AG04450 (cell line): ENCODE measurements at regions not wholly inside any gene's neighbourhood (a gene's known extent, or its start where the extent isn't known, plus 50 kb on each side); places are given as distances from the start of the nearest gene placed in this dataset.

Experiments used
- CTCF ChIA-PET: fragments of 300-600, 350-600 bp; formaldehyde crosslinking; extraction: SDS; loops from one replicate; lab custom pipeline; 2022; ENCODE audit warnings: antibody characterized with exemption, inconsistent platforms; lab: Charles Lee
- POLR2A ChIA-PET: fragments of 350-600 bp; formaldehyde crosslinking; extraction: SDS; loops from one replicate; lab custom pipeline; 2021; ENCODE audit warnings: antibody characterized with exemption, inconsistent platforms; lab: Yijun Ruan, JAX
- DNase-seq: peaks from one replicate; pipeline ENCODE4 v3.0.0-alpha.2; 2011; ENCODE audit warnings: low read depth, low spot score
- H3K27ac ChIP-seq: one replicate; pipeline ENCODE4 v1.5.1; 2012; ENCODE audit warnings: low read depth, low read length, control low read depth
- H3K27me3 ChIP-seq: one replicate; pipeline ENCODE4 v1.6.0; 2012; ENCODE audit warnings: low read length; ENCODE audit not compliant: control insufficient read depth, insufficient read depth
- H3K4me3 ChIP-seq: 2 replicates; pipeline ENCODE4 v1.5.1; 2011; ENCODE audit warnings: mild to moderate bottlenecking, low read depth, low read length, control low read depth
- H3K9me3 ChIP-seq: 2 replicates; pipeline ENCODE4 v1.5.1; 2012; ENCODE audit warnings: low read length; ENCODE audit not compliant: control insufficient read depth, insufficient read depth
- TF ChIP-seq, protein P1 (sequence below): IDR thresholded peaks from 2 replicates; pipeline ENCODE4 v1.5.1; 2011; ENCODE audit warnings: low read depth, low read length, control low read depth, inconsistent platforms

DNA sequence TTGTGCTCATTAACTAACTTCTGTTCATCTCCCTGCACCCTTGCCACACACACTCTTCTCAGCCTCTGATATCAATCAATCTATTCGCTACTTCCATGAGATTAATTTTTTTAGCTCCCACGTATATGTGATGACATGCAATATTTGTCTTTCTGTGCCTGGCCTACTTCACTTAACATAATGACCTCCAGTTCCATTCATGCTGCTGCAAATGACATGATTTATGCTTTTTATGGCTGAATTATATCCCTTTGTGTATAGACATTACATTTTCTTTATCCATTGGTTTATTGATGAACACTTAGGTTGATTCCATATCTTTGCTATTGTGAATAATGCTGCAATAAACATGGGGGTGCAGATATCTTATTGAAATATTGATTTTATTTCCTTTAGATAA, 50.8 kb upstream of the SPTLC3 start:
- no peak overlapping the region for H3K27ac ChIP-seq
- no peak for DNase-seq
- H3K27me3 ChIP-seq, result no peaks in the 10 kb centered on the region
- no peaks in the 10 kb centered on the region for H3K9me3 ChIP-seq
- ChIA-PET CTCF (interaction anchor here (1.0 to 1.7 kb wide), 2 partner anchors 10 to 33 kb away, joined by 4 to 7 read pairs; no protein-coding TSS in a partner anchor), POLR2A (no interaction called here)
- TF ChIP-seq, protein P1, sequence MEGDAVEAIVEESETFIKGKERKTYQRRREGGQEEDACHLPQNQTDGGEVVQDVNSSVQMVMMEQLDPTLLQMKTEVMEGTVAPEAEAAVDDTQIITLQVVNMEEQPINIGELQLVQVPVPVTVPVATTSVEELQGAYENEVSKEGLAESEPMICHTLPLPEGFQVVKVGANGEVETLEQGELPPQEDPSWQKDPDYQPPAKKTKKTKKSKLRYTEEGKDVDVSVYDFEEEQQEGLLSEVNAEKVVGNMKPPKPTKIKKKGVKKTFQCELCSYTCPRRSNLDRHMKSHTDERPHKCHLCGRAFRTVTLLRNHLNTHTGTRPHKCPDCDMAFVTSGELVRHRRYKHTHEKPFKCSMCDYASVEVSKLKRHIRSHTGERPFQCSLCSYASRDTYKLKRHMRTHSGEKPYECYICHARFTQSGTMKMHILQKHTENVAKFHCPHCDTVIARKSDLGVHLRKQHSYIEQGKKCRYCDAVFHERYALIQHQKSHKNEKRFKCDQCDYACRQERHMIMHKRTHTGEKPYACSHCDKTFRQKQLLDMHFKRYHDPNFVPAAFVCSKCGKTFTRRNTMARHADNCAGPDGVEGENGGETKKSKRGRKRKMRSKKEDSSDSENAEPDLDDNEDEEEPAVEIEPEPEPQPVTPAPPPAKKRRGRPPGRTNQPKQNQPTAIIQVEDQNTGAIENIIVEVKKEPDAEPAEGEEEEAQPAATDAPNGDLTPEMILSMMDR, result no peak
- H3K4me3 ChIP-seq, result no peak overlapping the region
